ENCODE measurements at regions not wholly inside any gene's neighbourhood (a gene's known extent, or its start where the extent isn't known, plus 50 kb on each side); places are given as distances from the start of the nearest gene placed in this dataset.

- no peaks in the 10 kb centered on the region for H3K4me1 ChIP-seq (ENCODE audit: insufficient read depth, low read length, poor library complexity, severe bottlenecking)
- no TSS peak for BruUV-seq (replicated peaks)
- H3K4me3 ChIP-seq (ENCODE audit: low read depth, low read length, poor library complexity, severe bottlenecking), result no peak overlapping the region
- H3K27ac ChIP-seq (ENCODE audit: low read depth, low read length, poor library complexity, severe bottlenecking), result no peak overlapping the region
- intact Hi-C loops (cut with micrococcal nuclease; ENCODE audit: unreplicated experiment), result no loop called here
- POLR2A ChIA-PET (ENCODE audit: low non-redundant PET), result no interaction called here
- no peaks in the 10 kb centered on the region for H3K9me3 ChIP-seq (ENCODE audit: low read depth, low read length, poor library complexity, severe bottlenecking)
- no peaks in the 10 kb centered on the region for H3K27me3 ChIP-seq (replicated peaks; ENCODE audit: insufficient read depth, low read depth, low read length, poor library complexity)
- TF ChIP-seq CTCF (conservative IDR thresholded peaks at IDR 0.05; ENCODE audit: low read depth, low read length) (no peak), EZH2 (IDR thresholded peaks at IDR 0.05; ENCODE audit: borderline replicate concordance, low read depth, low read length, poor library complexity, severe bottlenecking) (no peak)
- CTCF ChIA-PET, result no interaction called here
- DNase-seq (ENCODE audit: low spot score), result no peak
- no peaks in the 10 kb centered on the region for H3K36me3 ChIP-seq (ENCODE audit: insufficient read depth, low read length, poor library complexity, severe bottlenecking)
Observed at GRCh38 chr21:28775071-28775470, 217.6 kb downstream of the LTN1 start.

- CTCF ChIA-PET, result no interaction called here
Observed at GRCh38 chr21:28773036-28773435, 219.6 kb downstream of the LTN1 start.

GRCh38 chr21:28771790-28772501 is 220.7 kb downstream of the LTN1 start:
- no peak overlapping the region for H3K27ac ChIP-seq (ENCODE audit: low read depth, low read length, poor library complexity, severe bottlenecking)
- no TSS peak for BruUV-seq (replicated peaks)
- H3K27me3 ChIP-seq (replicated peaks; ENCODE audit: insufficient read depth, low read depth, low read length, poor library complexity), result no peaks in the 10 kb centered on the region
- TF ChIP-seq EZH2 (IDR thresholded peaks at IDR 0.05; ENCODE audit: borderline replicate concordance, low read depth, low read length, poor library complexity, severe bottlenecking), result no peak
- no peak for TF ChIP-seq CTCF (conservative IDR thresholded peaks at IDR 0.05; ENCODE audit: low read depth, low read length)
- H3K9me3 ChIP-seq (ENCODE audit: low read depth, low read length, poor library complexity, severe bottlenecking), result no peaks in the 10 kb centered on the region
- intact Hi-C loops (cut with micrococcal nuclease; ENCODE audit: unreplicated experiment), result no loop called here
- no peaks in the 10 kb centered on the region for H3K4me1 ChIP-seq (ENCODE audit: insufficient read depth, low read length, poor library complexity, severe bottlenecking)
- CTCF ChIA-PET, result interaction anchor here (0.6 kb wide), 1 partner anchor 1886 kb away, joined by 7 read pairs; no protein-coding TSS in a partner anchor
- POLR2A ChIA-PET (ENCODE audit: low non-redundant PET), result no interaction called here
- H3K4me3 ChIP-seq (ENCODE audit: low read depth, low read length, poor library complexity, severe bottlenecking), result no peak overlapping the region
- no peaks in the 10 kb centered on the region for H3K36me3 ChIP-seq (ENCODE audit: insufficient read depth, low read length, poor library complexity, severe bottlenecking)
- no peak for DNase-seq (ENCODE audit: low spot score)

More at GRCh38 chr21:28773036-28773435, 219.6 kb downstream of the LTN1 start:
- Histone ChIP-seq H3K27me3 (replicated peaks; ENCODE audit: insufficient read depth, low read depth, low read length, poor library complexity) (no peaks in the 10 kb centered on the region), H3K4me1 (ENCODE audit: insufficient read depth, low read length, poor library complexity, severe bottlenecking) (no peaks in the 10 kb centered on the region), H3K4me3 (ENCODE audit: low read depth, low read length, poor library complexity, severe bottlenecking) (no peak overlapping the region), H3K9me3 (ENCODE audit: low read depth, low read length, poor library complexity, severe bottlenecking) (no peaks in the 10 kb centered on the region), H3K27ac (ENCODE audit: low read depth, low read length, poor library complexity, severe bottlenecking) (no peak overlapping the region), H3K36me3 (ENCODE audit: insufficient read depth, low read length, poor library complexity, severe bottlenecking) (no peaks in the 10 kb centered on the region)
- intact Hi-C loops (cut with micrococcal nuclease; ENCODE audit: unreplicated experiment), result no loop called here
- BruUV-seq (replicated peaks), result no TSS peak
- no peak for DNase-seq (ENCODE audit: low spot score)
- TF ChIP-seq CTCF (conservative IDR thresholded peaks at IDR 0.05; ENCODE audit: low read depth, low read length), result no peak
- no peak for TF ChIP-seq EZH2 (IDR thresholded peaks at IDR 0.05; ENCODE audit: borderline replicate concordance, low read depth, low read length, poor library complexity, severe bottlenecking)
- POLR2A ChIA-PET (ENCODE audit: low non-redundant PET), result no interaction called here

All from A673 (cell line).